K562 (cell line): ENCODE measurements at regions not wholly inside any gene's neighbourhood (a gene's known extent, or its start where the extent isn't known, plus 50 kb on each side); places are given as distances from the start of the nearest gene placed in this dataset.

Source experiments
- ATAC-seq: fragments of 200-7000 bp; cut with Tn5 transposase; 3 replicates; pipeline ENCODE4 v1.9.1; 2020; ENCODE audit warnings: moderate library complexity
- BruUV-seq: library from RNA; stranded (reverse); fragments of 400-500 nt; replicated peaks from 2 replicates; lab custom pipeline; 2021; lab: Mats Ljungman, UMichigan
- CTCF ChIA-PET: fragments of 300-600 bp; formaldehyde crosslinking; extraction: SDS; loops from one replicate; lab custom pipeline; 2021; ENCODE audit warnings: low intra/inter-chr PET ratio; lab: Yijun Ruan, JAX
- POLR2A ChIA-PET: fragments of 300-600, 350-650 bp; sonication (Branson Sonifier 250); formaldehyde crosslinking; extraction: SDS; loops from one replicate; lab custom pipeline; 2021; ENCODE audit warnings: antibody characterized with exemption, inconsistent platforms; lab: Yijun Ruan, JAX
- DNase-seq, 4 experiments: peaks; one replicate each; pipeline versions ENCODE4 v3.0.0 to v3.0.0-alpha.2; 2011 to 2018; ENCODE audit warnings: low spot score in 3 of 4, mixed read lengths in 3 of 4; ENCODE audit errors: extremely low read depth in 1 of 4
- FAIRE-seq: peaks from 2 replicates; lab custom pipeline; 2011; peaks lifted over from hg19 to GRCh38; lab: Jason Lieb, UNC
- H2AFZ ChIP-seq: 2 replicates; pipeline ENCODE4 v1.6.0; 2011; ENCODE audit warnings: low read depth, low read length, control low read depth, inconsistent platforms
- H3K27ac ChIP-seq: fragments of 200-600 bp; 3 replicates; pipeline ENCODE4 v1.8.0; 2011; ENCODE audit warnings: low read depth, mild to moderate bottlenecking, control low read depth, inconsistent platforms, low read length, moderate library complexity, mixed read lengths; ENCODE audit errors: extremely low read depth
- H3K27me3 ChIP-seq, 2 experiments: fragments of 300-600 bp in 1 of 2; 2 replicates in 1 of 2; 3 replicates in 1 of 2; pipeline versions ENCODE4 v1.6.0 to v1.8.0; 2011; ENCODE audit warnings: inconsistent platforms in 2 of 2, low read length in 2 of 2, mild to moderate bottlenecking in 1 of 2, mixed read lengths in 1 of 2, moderate library complexity in 1 of 2; ENCODE audit not compliant: control insufficient read depth in 2 of 2, insufficient read depth in 2 of 2
- H3K36me3 ChIP-seq: fragments of 300-600 bp; 3 replicates; pipeline ENCODE4 v1.8.0; 2011; ENCODE audit warnings: mild to moderate bottlenecking, low read length, inconsistent platforms; ENCODE audit not compliant: control insufficient read depth, insufficient read depth
- H3K4me1 ChIP-seq, 2 experiments: fragments of 200-600 bp in 1 of 2; replicated peaks in 1 of 2; 2 replicates in 1 of 2; 3 replicates in 1 of 2; pipeline versions ENCODE4 v1.5.1 to v1.8.0; 2011; ENCODE audit warnings: inconsistent platforms in 2 of 2, low read length in 2 of 2, mild to moderate bottlenecking in 1 of 2, mixed read lengths in 1 of 2, moderate library complexity in 1 of 2; ENCODE audit not compliant: control insufficient read depth in 2 of 2, insufficient read depth in 2 of 2
- H3K4me2 ChIP-seq: 2 replicates; pipeline ENCODE4 v1.6.1; 2011; ENCODE audit warnings: low read length, control low read depth, inconsistent platforms, mixed read lengths; ENCODE audit not compliant: insufficient read depth
- H3K4me3 ChIP-seq: fragments of 200-600 bp; sonication (generic), shearing (Covaris generic); 2 replicates; pipeline ENCODE4 v1.5.1; 2016; ENCODE audit warnings: control low read depth, inconsistent platforms
- H3K79me2 ChIP-seq: fragments of 200-600 bp; 3 replicates; pipeline ENCODE4 v1.8.0; 2011; ENCODE audit warnings: low read length, inconsistent platforms; ENCODE audit not compliant: control insufficient read depth, insufficient read depth
- H3K9ac ChIP-seq, 2 experiments: 2 replicates each; pipeline versions ENCODE4 v1.6.0 to v1.6.1; 2011; ENCODE audit warnings: low read depth in 2 of 2, low read length in 2 of 2, control low read depth in 1 of 2, inconsistent platforms in 1 of 2, mild to moderate bottlenecking in 1 of 2, mixed read lengths in 1 of 2; ENCODE audit not compliant: insufficient read depth in 1 of 2
- H3K9me1 ChIP-seq: one replicate; pipeline ENCODE4 v1.6.0; 2011; ENCODE audit warnings: inconsistent platforms, mild to moderate bottlenecking, low read length, moderate library complexity; ENCODE audit not compliant: control insufficient read depth, insufficient read depth
- H3K9me3 ChIP-seq: replicated peaks from 2 replicates; pipeline ENCODE4 v1.5.1; 2011; ENCODE audit warnings: low read depth, low read length, inconsistent platforms; ENCODE audit not compliant: control insufficient read depth, insufficient read depth
- H4K20me1 ChIP-seq: replicated peaks from 2 replicates; pipeline ENCODE4 v1.6.1; 2011; ENCODE audit warnings: low read length, inconsistent platforms, mixed read lengths; ENCODE audit not compliant: control insufficient read depth, insufficient read depth
- CGGBP1 ChIP-seq: fragments of 250-450 bp; sonication (Bioruptor Pico); IDR thresholded peaks from 2 replicates; pipeline ENCODE4 v1.9.0; 2021; ENCODE audit warnings: mild to moderate bottlenecking
- FOS ChIP-seq: IDR thresholded peaks from 3 replicates; pipeline ENCODE4 v1.6.1; 2011; ENCODE audit not compliant: insufficient read length; ENCODE audit errors: extremely low read depth
- GTF2E2 ChIP-seq: fragments of 200-800 bp; sonication (Bioruptor generic); IDR thresholded peaks from 2 replicates; pipeline ENCODE4 v1.6.1; 2016; ENCODE audit warnings: missing genetic modification characterization, missing compliant biosample characterization
- HES1 ChIP-seq: fragments of 450-650 bp; IDR thresholded peaks from 2 replicates; pipeline ENCODE4 v1.6.1; 2016; ENCODE audit warnings: low read depth, mild to moderate bottlenecking, moderate library complexity
- HNRNPLL ChIP-seq: fragments of 200-400 bp; formaldehyde crosslinking; IDR thresholded peaks from 2 replicates; pipeline ENCODE4 v1.6.1; 2017; ENCODE audit warnings: low read length, low read depth, mild to moderate bottlenecking; ENCODE audit not compliant: poor library complexity, severe bottlenecking
- JUND ChIP-seq, 2 experiments: IDR thresholded peaks; 2 replicates in 1 of 2; 3 replicates in 1 of 2; pipeline ENCODE4 v1.6.1; 2011; ENCODE audit warnings: borderline replicate concordance in 2 of 2, low read depth in 2 of 2, low read length in 2 of 2, improper control_type of control experiment in 1 of 2, missing biosample characterization in 1 of 2, missing genetic modification characterization in 1 of 2, missing genetic modification reagents in 1 of 2
- NCOA1 ChIP-seq: fragments of 450-650 bp; IDR thresholded peaks from 2 replicates; pipeline ENCODE4 v1.6.1; 2016; ENCODE audit warnings: low read depth
- PML ChIP-seq: IDR thresholded peaks from 2 replicates; pipeline ENCODE4 v1.6.1; 2012; ENCODE audit warnings: low read length, inconsistent platforms
- SRSF7 ChIP-seq: fragments of 200-400 bp; formaldehyde crosslinking; optimal IDR thresholded peaks from 2 replicates; pipeline ENCODE3; 2017; ENCODE audit warnings: mild to moderate bottlenecking, low read depth, low read length
- ZBED1 ChIP-seq: IDR thresholded peaks from 2 replicates; pipeline ENCODE4 v1.6.1; 2014
- ZNF12 ChIP-seq: sonication (generic); formaldehyde crosslinking; IDR thresholded peaks from 2 replicates; pipeline ENCODE4 v1.4.0; 2020; ENCODE audit warnings: mild to moderate bottlenecking, missing genetic modification reagents
- WGBS: fragments of 100-300 bp; shearing (Covaris generic); methylation state at CpG from one replicate; pipeline ENCODE4 v1.1.6; 2016; ENCODE audit warnings: low coverage, mixed read lengths; ENCODE audit not compliant: insufficient coverage; ENCODE audit errors: missing lambda C conversion rate; 5-methylcytosine and 5-hydroxymethylcytosine counted together
- in situ Hi-C: fragments of 300-500 bp; cut with MboI; formaldehyde crosslinking; loops from 4 replicates; pipeline ENCODE4 v1.15.0; 2018; ENCODE audit warnings: inconsistent platforms, mixed read lengths
- intact Hi-C: fragments of 100-400 bp; cut with micrococcal nuclease; formaldehyde crosslinking; loops from 2 replicates; pipeline ENCODE4 v1.14.2; 2022
- TF ChIP-seq, protein P1 (sequence below): sonication (generic); formaldehyde crosslinking; IDR thresholded peaks from 2 replicates; pipeline ENCODE4 v1.8.0; 2022; ENCODE audit warnings: mild to moderate bottlenecking, missing genetic modification reagents, borderline replicate concordance
- TF ChIP-seq, protein P2 (sequence below): fragments of 250-450 bp; sonication (Bioruptor Pico); IDR thresholded peaks from 2 replicates; pipeline ENCODE4 v1.4.0; 2020; ENCODE audit warnings: mild to moderate bottlenecking
- TF ChIP-seq, protein P3 (sequence below): sonication (generic); formaldehyde crosslinking; IDR thresholded peaks from 2 replicates; pipeline ENCODE4 v1.8.0; 2023; ENCODE audit warnings: mild to moderate bottlenecking, missing genetic modification reagents

DNA sequence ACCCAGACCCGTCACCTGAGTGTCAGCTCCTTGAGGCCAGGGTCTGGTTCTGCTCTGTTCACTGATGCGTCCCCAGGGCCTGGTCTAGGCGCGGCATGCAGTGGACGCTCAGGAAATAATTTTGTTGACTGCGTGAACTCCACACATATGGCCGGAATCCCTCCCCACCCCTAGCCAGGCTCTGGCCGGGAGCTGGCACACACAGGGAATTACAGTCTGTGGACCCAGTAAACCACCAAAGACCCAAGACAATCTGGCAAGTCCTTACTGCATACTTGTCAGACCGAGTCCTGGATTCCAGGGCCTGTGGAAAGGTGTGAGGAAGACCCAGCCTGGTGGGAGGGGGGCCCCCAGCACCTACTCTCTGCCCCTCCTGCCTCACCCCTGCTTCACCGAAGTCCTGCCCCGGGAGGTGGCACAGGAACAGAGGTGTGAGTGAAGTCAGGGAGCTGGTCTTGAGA is 113.0 kb upstream of the IER5L start:
- Histone ChIP-seq H3K9me3 (no peaks in the 10 kb centered on the region), H4K20me1 (0 out of 2 replicates have a peak, but pooled peaks cover 2% of the 10 kb centered on the region), H3K27ac (no peak overlapping the region), H3K9ac (no peak overlapping the region), H2AFZ (no peak overlapping the region), H3K36me3 (no peaks in the 10 kb centered on the region), H3K4me2 (no peak overlapping the region), H3K79me2 (no peaks in the 10 kb centered on the region), H3K4me1 (peaks cover 0 to 10% of the 10 kb centered on the region in 2 experiments; a peak in 2 of 5 replicates), H3K27me3 (peaks cover 0 to 10% of the 10 kb centered on the region in 2 experiments; a peak in 2 of 5 replicates), H3K9me1 (no peaks in the 10 kb centered on the region), H3K4me3 (no peak overlapping the region)
- POLR2A ChIA-PET, result interaction anchor here (0.6 to 2.3 kb wide), 2 partner anchors 15 to 18 kb away, joined by 5 read pairs; no protein-coding TSS in a partner anchor
- no peak for ATAC-seq
- no peak for DNase-seq
- no TSS peak for BruUV-seq
- CTCF ChIA-PET, result no interaction called here
- WGBS, result 48% methylated on average over 11 of the region's 11 CpGs
- intact Hi-C loops, result no loop called here
- no peak for FAIRE-seq
- in situ Hi-C loops, result no loop called here
- no peak for TF ChIP-seq GTF2E2 (tag)
- TF ChIP-seq, protein P1, sequence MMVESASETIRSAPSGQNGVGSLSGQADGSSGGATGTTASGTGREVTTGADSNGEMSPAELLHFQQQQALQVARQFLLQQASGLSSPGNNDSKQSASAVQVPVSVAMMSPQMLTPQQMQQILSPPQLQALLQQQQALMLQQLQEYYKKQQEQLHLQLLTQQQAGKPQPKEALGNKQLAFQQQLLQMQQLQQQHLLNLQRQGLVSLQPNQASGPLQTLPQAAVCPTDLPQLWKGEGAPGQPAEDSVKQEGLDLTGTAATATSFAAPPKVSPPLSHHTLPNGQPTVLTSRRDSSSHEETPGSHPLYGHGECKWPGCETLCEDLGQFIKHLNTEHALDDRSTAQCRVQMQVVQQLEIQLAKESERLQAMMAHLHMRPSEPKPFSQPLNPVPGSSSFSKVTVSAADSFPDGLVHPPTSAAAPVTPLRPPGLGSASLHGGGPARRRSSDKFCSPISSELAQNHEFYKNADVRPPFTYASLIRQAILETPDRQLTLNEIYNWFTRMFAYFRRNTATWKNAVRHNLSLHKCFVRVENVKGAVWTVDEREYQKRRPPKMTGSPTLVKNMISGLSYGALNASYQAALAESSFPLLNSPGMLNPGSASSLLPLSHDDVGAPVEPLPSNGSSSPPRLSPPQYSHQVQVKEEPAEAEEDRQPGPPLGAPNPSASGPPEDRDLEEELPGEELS (CRISPR knock-in tag), result no peak
- no peak for TF ChIP-seq HES1
- TF ChIP-seq NCOA1, result no peak
- TF ChIP-seq JUND (IDR thresholded peaks at IDR 0.05; ENCODE audit: borderline replicate concordance, low read depth, low read length), result no peak
- no peak for TF ChIP-seq JUND (tag; IDR thresholded peaks at IDR 0.05; ENCODE audit: borderline replicate concordance, low read depth, low read length)
- no peak for TF ChIP-seq ZBED1
- no peak for TF ChIP-seq CGGBP1 (CRISPR knock-in tag)
- TF ChIP-seq PML, result no peak
- no peak for TF ChIP-seq ZNF12 (CRISPR knock-in tag)
- no peak for TF ChIP-seq HNRNPLL
- TF ChIP-seq, protein P2, sequence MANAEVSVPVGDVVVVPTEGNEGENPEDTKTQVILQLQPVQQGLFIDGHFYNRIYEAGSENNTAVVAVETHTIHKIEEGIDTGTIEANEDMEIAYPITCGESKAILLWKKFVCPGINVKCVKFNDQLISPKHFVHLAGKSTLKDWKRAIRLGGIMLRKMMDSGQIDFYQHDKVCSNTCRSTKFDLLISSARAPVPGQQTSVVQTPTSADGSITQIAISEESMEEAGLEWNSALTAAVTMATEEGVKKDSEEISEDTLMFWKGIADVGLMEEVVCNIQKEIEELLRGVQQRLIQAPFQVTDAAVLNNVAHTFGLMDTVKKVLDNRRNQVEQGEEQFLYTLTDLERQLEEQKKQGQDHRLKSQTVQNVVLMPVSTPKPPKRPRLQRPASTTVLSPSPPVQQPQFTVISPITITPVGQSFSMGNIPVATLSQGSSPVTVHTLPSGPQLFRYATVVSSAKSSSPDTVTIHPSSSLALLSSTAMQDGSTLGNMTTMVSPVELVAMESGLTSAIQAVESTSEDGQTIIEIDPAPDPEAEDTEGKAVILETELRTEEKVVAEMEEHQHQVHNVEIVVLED (CRISPR knock-in tag), result no peak
- TF ChIP-seq FOS, result no peak
- TF ChIP-seq, protein P3, sequence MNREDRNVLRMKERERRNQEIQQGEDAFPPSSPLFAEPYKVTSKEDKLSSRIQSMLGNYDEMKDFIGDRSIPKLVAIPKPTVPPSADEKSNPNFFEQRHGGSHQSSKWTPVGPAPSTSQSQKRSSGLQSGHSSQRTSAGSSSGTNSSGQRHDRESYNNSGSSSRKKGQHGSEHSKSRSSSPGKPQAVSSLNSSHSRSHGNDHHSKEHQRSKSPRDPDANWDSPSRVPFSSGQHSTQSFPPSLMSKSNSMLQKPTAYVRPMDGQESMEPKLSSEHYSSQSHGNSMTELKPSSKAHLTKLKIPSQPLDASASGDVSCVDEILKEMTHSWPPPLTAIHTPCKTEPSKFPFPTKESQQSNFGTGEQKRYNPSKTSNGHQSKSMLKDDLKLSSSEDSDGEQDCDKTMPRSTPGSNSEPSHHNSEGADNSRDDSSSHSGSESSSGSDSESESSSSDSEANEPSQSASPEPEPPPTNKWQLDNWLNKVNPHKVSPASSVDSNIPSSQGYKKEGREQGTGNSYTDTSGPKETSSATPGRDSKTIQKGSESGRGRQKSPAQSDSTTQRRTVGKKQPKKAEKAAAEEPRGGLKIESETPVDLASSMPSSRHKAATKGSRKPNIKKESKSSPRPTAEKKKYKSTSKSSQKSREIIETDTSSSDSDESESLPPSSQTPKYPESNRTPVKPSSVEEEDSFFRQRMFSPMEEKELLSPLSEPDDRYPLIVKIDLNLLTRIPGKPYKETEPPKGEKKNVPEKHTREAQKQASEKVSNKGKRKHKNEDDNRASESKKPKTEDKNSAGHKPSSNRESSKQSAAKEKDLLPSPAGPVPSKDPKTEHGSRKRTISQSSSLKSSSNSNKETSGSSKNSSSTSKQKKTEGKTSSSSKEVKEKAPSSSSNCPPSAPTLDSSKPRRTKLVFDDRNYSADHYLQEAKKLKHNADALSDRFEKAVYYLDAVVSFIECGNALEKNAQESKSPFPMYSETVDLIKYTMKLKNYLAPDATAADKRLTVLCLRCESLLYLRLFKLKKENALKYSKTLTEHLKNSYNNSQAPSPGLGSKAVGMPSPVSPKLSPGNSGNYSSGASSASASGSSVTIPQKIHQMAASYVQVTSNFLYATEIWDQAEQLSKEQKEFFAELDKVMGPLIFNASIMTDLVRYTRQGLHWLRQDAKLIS (CRISPR knock-in tag), result no peak
- no peak for TF ChIP-seq SRSF7
